Gastroesophageal sphincter (tissue), 3 donors: ENCODE measurements at regions not wholly inside any gene's neighbourhood (a gene's known extent, or its start where the extent isn't known, plus 50 kb on each side); places are given as distances from the start of the nearest gene placed in this dataset.

Experiments
- EP300 ChIP-seq: sonication (generic); formaldehyde crosslinking; IDR thresholded peaks from one replicate; pipeline ENCODE4 v1.6.1; 2017; ENCODE audit warnings: antibody characterized with exemption, mild to moderate bottlenecking
- POLR2A ChIP-seq, 2 donors: fragments of 450-650 bp; IDR thresholded peaks; one replicate each; pipeline ENCODE4 v1.6.1; 2017; ENCODE audit warnings: antibody characterized with exemption in 2 of 2, mild to moderate bottlenecking in 2 of 2, moderate library complexity in 1 of 2
- TF ChIP-seq, protein P1 (sequence below), 4 experiments: fragments of 200-600 bp in 2 of 4; fragments of 450-650 bp in 2 of 4; sonication (generic) in 1 of 4; IDR thresholded peaks; one replicate each; pipeline ENCODE4 v1.5.1; 2017 to 2019; ENCODE audit warnings: antibody characterized with exemption in 4 of 4, mild to moderate bottlenecking in 2 of 4, moderate library complexity in 2 of 4

DNA sequence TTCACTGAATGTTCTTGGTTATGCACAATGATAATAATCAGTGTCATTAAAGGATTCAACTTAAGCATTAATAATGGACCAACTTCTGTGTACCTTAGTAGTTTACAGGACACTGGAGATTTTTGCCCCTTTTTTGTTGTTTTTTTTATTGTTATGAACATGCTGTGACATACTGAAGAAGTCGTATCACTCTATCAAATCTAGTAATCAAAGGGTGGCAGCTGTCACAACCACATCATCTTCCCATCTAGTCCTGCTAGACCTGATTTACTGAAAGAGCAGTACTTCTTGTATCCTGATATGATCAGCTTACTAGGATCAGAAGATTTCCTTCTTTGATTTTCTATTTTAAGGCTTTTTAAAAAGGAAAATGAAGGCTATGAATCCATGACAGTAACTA is 504.6 kb upstream of the CELF2 start:
- no peak for TF ChIP-seq POLR2A (IDR thresholded peaks at IDR 0.05)
- TF ChIP-seq, protein P1, sequence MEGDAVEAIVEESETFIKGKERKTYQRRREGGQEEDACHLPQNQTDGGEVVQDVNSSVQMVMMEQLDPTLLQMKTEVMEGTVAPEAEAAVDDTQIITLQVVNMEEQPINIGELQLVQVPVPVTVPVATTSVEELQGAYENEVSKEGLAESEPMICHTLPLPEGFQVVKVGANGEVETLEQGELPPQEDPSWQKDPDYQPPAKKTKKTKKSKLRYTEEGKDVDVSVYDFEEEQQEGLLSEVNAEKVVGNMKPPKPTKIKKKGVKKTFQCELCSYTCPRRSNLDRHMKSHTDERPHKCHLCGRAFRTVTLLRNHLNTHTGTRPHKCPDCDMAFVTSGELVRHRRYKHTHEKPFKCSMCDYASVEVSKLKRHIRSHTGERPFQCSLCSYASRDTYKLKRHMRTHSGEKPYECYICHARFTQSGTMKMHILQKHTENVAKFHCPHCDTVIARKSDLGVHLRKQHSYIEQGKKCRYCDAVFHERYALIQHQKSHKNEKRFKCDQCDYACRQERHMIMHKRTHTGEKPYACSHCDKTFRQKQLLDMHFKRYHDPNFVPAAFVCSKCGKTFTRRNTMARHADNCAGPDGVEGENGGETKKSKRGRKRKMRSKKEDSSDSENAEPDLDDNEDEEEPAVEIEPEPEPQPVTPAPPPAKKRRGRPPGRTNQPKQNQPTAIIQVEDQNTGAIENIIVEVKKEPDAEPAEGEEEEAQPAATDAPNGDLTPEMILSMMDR (IDR thresholded peaks at IDR 0.05) = no peak
- TF ChIP-seq EP300 = no peak
